SKM-1 treated with dmso at 0.1 percent for 144 hours (cell line): ENCODE measurements at regions not wholly inside any gene's neighbourhood (a gene's known extent, or its start where the extent isn't known, plus 50 kb on each side); places are given as distances from the start of the nearest gene placed in this dataset.

ENCODE experiments used
- DNase-seq: peaks from one replicate; lab custom pipeline; 2025; ENCODE audit not compliant: unreplicated experiment; lab: John Stamatoyannopoulos, UW

GRCh38 chr6:163691049-163691448 lies 276.5 kb downstream of the QKI start:
- DNase-seq: no peak

GRCh38 chr6:163688739-163689362 lies 274.3 kb downstream of the QKI start:
- no peak for DNase-seq

DNA sequence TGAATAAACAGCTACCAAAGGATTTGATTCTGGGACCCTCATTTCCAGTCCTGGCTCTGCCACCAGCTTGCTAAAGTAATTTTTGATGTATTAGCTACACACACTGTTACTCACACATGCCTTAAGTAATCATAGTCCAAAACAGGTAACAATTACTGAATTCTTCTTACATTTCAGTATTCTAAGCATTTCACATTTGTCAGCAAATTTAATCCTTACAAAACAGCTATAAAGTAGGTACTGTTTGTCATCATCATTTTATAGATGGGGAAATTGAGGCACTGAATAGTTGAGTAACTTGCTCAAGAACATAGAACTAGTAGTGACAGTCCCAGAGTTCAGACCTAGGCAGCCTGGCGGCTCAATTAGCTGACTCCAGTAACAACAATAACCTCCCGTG lies 272.6 kb downstream of the QKI start:
- DNase-seq: no peak

GRCh38 chr6:163686301-163686700 lies 271.8 kb downstream of the QKI start:
- no peak for DNase-seq

GRCh38 chr6:163683105-163683622 lies 268.6 kb downstream of the QKI start:
- no peak for DNase-seq

DNA sequence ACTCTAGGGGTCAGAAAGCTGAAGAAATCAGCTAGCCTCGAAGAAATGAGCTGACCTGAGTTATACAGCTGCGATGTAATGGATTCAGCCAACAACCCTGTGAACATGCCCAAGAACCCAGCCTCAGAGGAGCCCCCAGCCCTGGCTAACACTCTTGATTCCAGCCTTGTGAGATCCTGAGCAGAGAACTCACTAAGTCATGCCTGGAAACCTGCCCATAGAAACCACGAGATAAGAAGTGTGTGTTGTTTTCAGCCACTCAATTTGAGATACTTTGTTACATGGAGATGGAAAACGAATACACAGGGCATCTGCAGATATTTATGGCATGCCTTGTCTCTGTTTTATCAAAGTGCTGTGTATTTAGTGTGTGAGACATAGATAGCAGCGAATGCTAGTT lies 265.2 kb downstream of the QKI start:
- no peak for DNase-seq

DNA sequence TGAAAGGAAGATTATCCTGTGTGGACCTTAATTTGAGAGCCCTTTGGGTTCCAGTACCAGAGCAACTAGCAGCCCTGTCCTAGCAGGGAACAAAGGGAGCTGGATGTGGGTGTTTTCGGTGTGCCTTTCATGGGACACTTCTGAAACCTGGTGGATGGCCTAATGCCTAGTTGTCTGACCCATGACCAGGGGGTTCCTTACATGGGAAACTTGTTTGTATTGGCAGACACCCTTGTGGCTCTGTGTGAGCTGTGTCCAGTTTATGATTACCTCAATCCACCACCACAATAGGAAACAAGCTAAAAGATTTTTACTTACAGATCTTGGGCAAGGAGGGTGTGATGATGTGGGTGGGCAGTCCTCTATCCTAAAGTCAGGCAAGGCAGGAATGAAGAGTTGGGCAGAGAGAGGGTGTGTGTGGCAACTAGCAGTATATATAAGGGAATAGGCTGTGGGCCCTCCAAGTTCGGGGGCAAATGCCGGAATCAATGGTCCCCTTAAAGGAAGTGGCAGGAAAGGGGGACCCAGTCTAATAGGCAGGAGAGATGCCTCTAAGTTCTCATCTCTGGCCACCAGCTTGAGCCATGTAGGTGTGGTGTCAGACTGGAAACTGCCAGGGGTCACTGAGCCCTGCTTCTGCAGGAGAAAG lies 264.6 kb downstream of the QKI start:
- no peak for DNase-seq

GRCh38 chr6:163675611-163676010 lies 261.1 kb downstream of the QKI start:
- no peak for DNase-seq

DNA sequence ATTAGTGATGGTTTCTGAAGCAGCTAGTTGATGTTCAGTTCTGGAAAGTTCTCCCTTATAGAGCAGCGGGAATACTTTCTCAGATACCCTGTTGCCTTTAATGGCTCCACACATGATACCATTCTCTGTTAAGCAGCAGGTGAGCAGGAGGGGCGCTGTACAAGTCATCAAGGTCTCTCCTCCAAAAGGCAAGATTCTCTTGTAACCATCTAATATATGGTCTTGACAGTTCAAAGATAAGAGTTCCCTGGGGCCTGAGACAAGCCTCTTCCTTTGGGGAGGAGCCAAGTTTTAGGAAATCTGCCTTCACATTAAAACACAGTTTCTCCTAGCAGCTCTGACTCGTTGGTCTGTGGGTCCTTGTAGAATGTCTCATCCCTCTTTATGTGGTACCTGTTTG lies 258.2 kb downstream of the QKI start:
- no peak for DNase-seq

- no peak for DNase-seq
Measured at GRCh38 chr6:163671791-163672190, 257.3 kb downstream of the QKI start.

- DNase-seq: no peak
Measured at GRCh38 chr6:163671355-163671754, 256.8 kb downstream of the QKI start.

DNA sequence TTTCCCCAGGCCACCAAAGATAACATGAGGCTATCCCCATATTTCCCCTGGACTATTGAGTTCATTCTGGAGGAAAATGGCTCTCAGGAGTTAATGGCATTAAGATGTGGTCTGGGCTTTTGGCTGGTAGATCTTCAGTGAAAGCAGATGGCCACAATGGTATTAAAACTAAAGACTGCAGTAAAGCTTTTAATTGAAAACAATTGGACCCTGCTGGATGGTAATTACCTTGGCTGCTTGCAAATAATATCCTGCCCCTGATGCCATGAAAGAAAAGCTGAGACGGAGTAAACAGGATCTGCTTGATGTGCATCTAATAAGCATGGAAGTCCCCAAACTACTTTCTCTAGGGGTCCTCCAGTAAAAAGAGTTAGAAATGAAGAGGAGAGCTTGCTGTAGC lies 255.8 kb downstream of the QKI start:
- DNase-seq: no peak

- no peak for DNase-seq
Measured at GRCh38 chr6:163668061-163668426, 253.5 kb downstream of the QKI start.

GRCh38 chr6:163667372-163668060 lies 253.0 kb downstream of the QKI start:
- DNase-seq: peak; percentile 95

DNA sequence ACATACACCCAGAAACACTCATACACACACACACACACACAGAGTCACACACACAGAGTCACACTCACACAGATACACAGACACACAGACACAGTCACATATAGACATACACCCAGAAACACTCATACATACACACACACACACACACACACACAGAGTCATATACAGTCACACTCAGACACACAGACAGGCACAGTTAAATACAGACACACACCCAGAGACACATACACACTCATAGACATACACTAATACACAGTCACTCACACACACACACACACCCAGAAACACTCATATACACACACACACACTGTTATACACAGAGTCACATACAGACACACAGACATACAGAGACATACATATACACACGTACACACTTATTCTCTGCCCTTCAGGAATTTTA lies 250.9 kb downstream of the QKI start:
- no peak for DNase-seq

DNA sequence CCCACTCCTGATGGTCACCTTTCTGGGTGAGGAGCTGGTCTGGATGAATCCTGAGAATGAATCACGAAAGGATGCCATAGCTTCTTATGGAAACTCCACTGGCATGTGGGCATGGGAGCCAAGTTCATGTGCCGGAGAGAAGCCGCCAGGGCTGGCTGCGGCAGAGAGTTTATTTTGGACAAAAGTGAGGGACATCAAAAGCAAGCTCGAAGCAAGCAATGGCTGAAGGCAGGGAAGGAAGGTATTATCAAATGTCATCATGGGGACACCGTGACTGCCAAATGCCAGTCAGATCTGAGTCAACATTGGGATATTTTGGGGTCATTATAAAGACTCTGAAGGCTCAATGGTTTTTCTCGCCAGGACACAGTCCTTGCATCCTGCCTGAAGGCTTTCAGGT lies 249.1 kb downstream of the QKI start:
- no peak for DNase-seq

DNA sequence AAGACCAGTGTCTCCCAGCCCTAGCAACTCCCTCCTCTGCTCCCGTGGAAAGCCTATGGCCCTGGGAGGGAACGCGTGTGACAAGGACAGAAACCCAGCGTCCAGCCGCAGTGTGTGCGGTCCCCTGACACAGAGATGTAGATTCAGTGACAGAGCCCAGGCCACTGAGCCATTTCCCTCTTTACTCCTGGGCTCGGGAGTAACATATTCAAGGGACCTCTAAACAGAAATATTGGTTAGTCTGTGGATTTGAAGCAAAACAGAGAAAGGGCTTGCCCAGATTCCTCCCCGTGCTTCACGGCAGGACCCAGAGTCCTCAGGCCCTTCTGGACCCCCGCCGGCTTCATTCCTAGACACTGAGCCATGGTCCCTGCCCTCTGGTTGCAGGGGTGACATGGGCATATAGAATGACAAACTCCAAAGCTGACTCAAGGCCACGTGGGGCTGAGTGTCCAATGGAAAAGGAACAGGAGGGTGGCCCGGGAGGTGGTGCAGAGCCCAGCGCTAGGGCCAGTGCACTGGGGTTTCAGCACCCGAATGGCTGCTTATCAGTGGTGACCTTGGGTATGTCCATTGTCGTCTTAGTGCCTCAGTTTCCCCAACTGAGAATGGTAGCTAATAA lies 248.2 kb downstream of the QKI start:
- no peak for DNase-seq

DNA sequence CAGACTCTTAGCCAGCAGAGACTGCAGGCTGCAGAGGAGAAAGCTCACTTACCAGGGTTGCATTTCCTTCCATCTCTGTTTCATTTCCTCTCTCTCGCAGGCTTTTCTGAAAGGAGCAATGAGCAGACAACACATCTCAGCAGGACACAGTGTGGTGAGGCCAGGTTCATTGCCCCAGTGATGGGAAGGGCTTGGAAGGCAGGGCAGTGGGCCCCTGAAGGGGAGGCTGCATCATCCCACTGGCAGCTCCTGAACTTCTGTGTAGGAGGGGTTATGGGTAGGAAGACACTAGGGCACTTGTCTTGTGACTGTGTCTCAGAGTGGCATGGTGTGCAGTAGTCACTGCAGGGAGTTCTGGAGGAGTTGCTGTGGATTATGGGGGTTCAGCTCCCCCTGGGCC lies 246.8 kb downstream of the QKI start:
- DNase-seq: peak; percentile 6

GRCh38 chr6:163659803-163660202 lies 245.3 kb downstream of the QKI start:
- no peak for DNase-seq

DNA sequence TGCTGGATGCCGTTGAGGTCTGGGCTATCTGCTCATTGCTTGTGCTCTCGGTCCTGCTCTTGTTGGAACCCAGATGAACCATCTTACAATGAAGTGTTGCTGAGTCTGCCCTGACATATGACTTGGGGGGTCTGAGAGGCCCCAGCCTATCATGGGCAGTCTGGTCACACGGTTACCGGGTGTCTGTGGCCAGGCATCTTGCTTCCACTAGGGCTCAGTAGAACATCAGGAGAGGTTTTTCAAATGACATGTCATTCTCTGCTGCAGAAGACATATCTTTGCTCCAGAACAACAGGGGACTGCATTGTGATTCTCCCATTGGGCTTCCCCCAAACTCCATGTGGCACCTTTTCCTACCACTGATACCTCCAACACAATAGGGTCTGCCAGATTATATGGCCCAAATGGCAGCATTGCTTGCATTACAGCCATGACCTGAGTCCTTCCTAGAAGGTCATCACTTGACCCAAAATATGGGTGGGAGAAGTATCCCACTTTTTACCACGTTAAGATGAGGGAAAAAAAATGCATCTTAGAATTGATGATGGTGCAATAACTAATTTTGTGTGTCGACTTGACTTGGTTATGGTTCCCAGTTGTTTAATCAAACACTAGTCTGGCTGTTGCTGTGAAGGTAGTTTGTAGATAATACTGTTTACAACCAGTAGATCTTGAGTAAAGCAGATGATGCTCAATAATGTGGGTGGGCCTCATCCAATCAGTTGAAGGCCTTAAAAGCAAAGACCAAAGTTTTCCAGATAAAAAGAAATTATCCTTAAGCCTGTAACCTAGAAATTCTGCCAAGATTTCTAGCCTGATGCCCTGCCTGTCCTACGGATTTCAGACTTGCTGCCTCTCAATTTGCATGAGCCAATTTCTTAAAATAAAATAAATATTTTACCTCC lies 241.0 kb downstream of the QKI start:
- DNase-seq: no peak
